Loucy (cell line): ENCODE measurements at regions not wholly inside any gene's neighbourhood (a gene's known extent, or its start where the extent isn't known, plus 50 kb on each side); places are given as distances from the start of the nearest gene placed in this dataset.

Experiments
- H2AFZ ChIP-seq: fragments of 200-600 bp; sonication (generic); 2 replicates; pipeline ENCODE4 v1.6.0; 2016; ENCODE audit warnings: antibody characterized with exemption, mild to moderate bottlenecking, low read length, moderate library complexity
- H3F3A ChIP-seq: fragments of 200-600 bp; 2 replicates; pipeline ENCODE4 v1.6.0; 2016; ENCODE audit warnings: antibody characterized with exemption, low read depth, mild to moderate bottlenecking
- H3K27me3 ChIP-seq: fragments of 200-600 bp; sonication (generic); 2 replicates; pipeline ENCODE4 v1.6.1; 2014; ENCODE audit warnings: low read length, mild to moderate bottlenecking; ENCODE audit not compliant: insufficient read depth, poor library complexity, severe bottlenecking
- H3K36me3 ChIP-seq: fragments of 200-600 bp; sonication (generic); 2 replicates; pipeline ENCODE4 v1.6.1; 2016; ENCODE audit warnings: low read length; ENCODE audit not compliant: insufficient read depth
- H3K4me1 ChIP-seq: fragments of 200-600 bp; sonication (generic); 2 replicates; pipeline ENCODE4 v1.5.1; 2014; ENCODE audit warnings: low read length, mild to moderate bottlenecking; ENCODE audit not compliant: insufficient read depth, poor library complexity, severe bottlenecking
- H3K4me2 ChIP-seq: fragments of 200-600 bp; sonication (generic); 2 replicates; pipeline ENCODE4 v1.6.0; 2014; ENCODE audit warnings: antibody characterized with exemption, low read length, low read depth, mild to moderate bottlenecking; ENCODE audit not compliant: poor library complexity, severe bottlenecking
- H3K4me3 ChIP-seq: fragments of 200-600 bp; sonication (generic); 2 replicates; pipeline ENCODE4 v1.5.1; 2014; ENCODE audit warnings: low read length, mild to moderate bottlenecking, mixed read lengths; ENCODE audit not compliant: poor library complexity, severe bottlenecking
- H3K79me2 ChIP-seq: fragments of 200-600 bp; sonication (generic); 2 replicates; pipeline ENCODE4 v1.6.1; 2014; ENCODE audit warnings: low read length; ENCODE audit not compliant: insufficient read depth
- H3K9ac ChIP-seq: fragments of 200-600 bp; sonication (generic); 2 replicates; pipeline ENCODE4 v1.6.0; 2014; ENCODE audit warnings: mild to moderate bottlenecking, low read depth, low read length, moderate library complexity; ENCODE audit not compliant: poor library complexity, severe bottlenecking
- H3K9me2 ChIP-seq: fragments of 200-600 bp; sonication (generic); replicated peaks from 2 replicates; pipeline ENCODE4 v1.6.1; 2016; ENCODE audit warnings: low read depth, low read length, mixed read lengths
- H3K9me3 ChIP-seq: fragments of 200-600 bp; sonication (generic); 2 replicates; pipeline ENCODE4 v1.6.1; 2014; ENCODE audit warnings: mild to moderate bottlenecking, antibody characterized with exemption, low read length, low read depth; ENCODE audit not compliant: insufficient read depth
- H4K20me1 ChIP-seq: fragments of 200-600 bp; sonication (generic); 2 replicates; pipeline ENCODE4 v1.6.0; 2014; ENCODE audit warnings: antibody characterized with exemption, low read length, mild to moderate bottlenecking; ENCODE audit not compliant: insufficient read depth, poor library complexity, severe bottlenecking
- CTCF ChIP-seq: fragments of 200-600 bp; sonication (generic); conservative IDR thresholded peaks from 2 replicates; pipeline ENCODE4 v1.5.1; 2014; ENCODE audit warnings: mild to moderate bottlenecking, antibody characterized with exemption, low read length
- EZH2phosphoT487 ChIP-seq: fragments of 200-600 bp; IDR thresholded peaks from 2 replicates; pipeline ENCODE4 v1.6.1; 2018; ENCODE audit warnings: antibody characterized with exemption, mild to moderate bottlenecking, moderate library complexity, borderline replicate concordance

DNA sequence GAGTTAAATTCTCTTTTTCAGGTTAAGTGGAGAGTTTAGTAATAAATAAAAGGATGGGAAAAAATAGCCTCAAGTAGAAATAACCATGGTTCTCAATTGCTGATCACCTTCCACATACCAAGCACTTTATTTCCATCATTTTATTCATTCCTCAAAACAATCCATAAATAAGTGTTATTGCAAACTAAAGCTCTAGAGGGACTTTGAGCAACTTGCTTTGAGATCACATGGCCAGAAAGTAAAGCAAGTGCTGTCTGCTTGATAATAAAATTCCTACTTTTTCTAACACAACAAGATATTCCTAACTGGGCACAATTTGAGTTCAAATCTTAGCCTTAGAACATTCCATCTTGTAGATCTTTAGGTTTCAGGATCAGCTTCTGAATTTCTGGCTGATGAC lies 97.1 kb upstream of the C1orf87 start:
- no peaks in the 10 kb centered on the region for H3F3A ChIP-seq
- H3K9me2 ChIP-seq = no peaks in the 10 kb centered on the region
- no peaks in the 10 kb centered on the region for H3K9me3 ChIP-seq
- no peaks in the 10 kb centered on the region for H4K20me1 ChIP-seq
- no peak overlapping the region for H3K9ac ChIP-seq
- H3K4me2 ChIP-seq = no peak overlapping the region
- H3K4me3 ChIP-seq = no peak overlapping the region
- no peaks in the 10 kb centered on the region for H3K4me1 ChIP-seq
- no peaks in the 10 kb centered on the region for H3K27me3 ChIP-seq
- H3K36me3 ChIP-seq = no peaks in the 10 kb centered on the region
- 0 out of 2 replicates have a peak, but pooled peaks have one; percentile 10 for TF ChIP-seq CTCF
- TF ChIP-seq EZH2phosphoT487 = no peak
- H3K79me2 ChIP-seq = no peaks in the 10 kb centered on the region
- H2AFZ ChIP-seq = no peak overlapping the region

DNA sequence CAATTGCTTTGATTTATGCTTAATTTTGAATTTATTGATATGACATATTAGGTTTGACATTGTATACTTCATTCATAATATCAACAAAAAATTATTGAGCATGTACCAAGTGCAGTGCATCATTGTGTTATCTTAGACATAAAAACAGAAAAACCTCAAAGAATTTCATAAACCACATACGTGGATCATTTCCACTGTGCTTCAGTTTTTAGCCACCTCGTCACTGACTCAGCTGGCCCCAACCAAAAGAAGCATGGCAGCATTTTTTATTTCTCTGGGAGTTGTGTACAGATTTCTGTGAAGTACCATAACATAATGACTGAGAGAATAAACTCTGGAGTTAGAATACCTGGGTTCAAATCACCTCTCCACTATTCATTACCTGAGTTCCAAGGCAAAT lies 95.6 kb upstream of the C1orf87 start:
- no peak overlapping the region for H3K9ac ChIP-seq
- H4K20me1 ChIP-seq = no peaks in the 10 kb centered on the region
- no peaks in the 10 kb centered on the region for H3K27me3 ChIP-seq
- H3K4me1 ChIP-seq = no peaks in the 10 kb centered on the region
- no peak for TF ChIP-seq EZH2phosphoT487
- no peak for TF ChIP-seq CTCF
- H3F3A ChIP-seq = no peaks in the 10 kb centered on the region
- no peaks in the 10 kb centered on the region for H3K9me2 ChIP-seq
- H3K4me3 ChIP-seq = no peak overlapping the region
- no peaks in the 10 kb centered on the region for H3K79me2 ChIP-seq
- H3K9me3 ChIP-seq = no peaks in the 10 kb centered on the region
- H3K4me2 ChIP-seq = no peak overlapping the region
- no peaks in the 10 kb centered on the region for H3K36me3 ChIP-seq
- no peak overlapping the region for H2AFZ ChIP-seq

DNA sequence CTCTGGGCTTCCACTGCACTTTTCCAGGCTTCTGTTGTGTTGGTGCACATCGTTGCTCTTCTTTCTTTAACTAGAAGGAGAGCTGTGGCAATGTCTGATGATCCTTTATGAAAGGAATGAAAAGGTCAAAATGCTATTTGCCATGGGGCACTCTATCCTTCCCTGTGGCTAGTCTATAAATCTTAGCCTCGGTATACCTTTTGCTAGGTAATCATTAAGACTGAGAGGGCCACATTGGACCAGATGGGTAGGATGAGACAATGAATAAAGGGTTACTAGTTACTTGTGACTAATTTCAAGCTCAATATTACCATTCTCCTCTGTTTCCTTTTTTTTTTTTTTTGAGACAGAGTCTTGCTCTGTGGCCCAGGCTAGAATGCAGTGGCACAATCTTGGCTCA lies 89.4 kb upstream of the C1orf87 start:
- Histone ChIP-seq H3K9ac (no peak overlapping the region), H3F3A (no peaks in the 10 kb centered on the region), H4K20me1 (no peaks in the 10 kb centered on the region), H3K36me3 (no peaks in the 10 kb centered on the region), H3K4me2 (no peak overlapping the region), H3K9me2 (no peaks in the 10 kb centered on the region), H3K4me1 (no peaks in the 10 kb centered on the region), H2AFZ (no peak overlapping the region), H3K9me3 (no peaks in the 10 kb centered on the region), H3K79me2 (no peaks in the 10 kb centered on the region), H3K27me3 (no peaks in the 10 kb centered on the region), H3K4me3 (no peak overlapping the region)
- TF ChIP-seq EZH2phosphoT487 (no peak), CTCF (no peak)
